AG09309 (cell line): ENCODE measurements at regions not wholly inside any gene's neighbourhood (a gene's known extent, or its start where the extent isn't known, plus 50 kb on each side); places are given as distances from the start of the nearest gene placed in this dataset.

Source experiments
- DNase-seq: peaks from one replicate; pipeline ENCODE4 v3.0.0-alpha.2; 2010; ENCODE audit warnings: low read depth
- H3K4me3 ChIP-seq: 2 replicates; pipeline ENCODE4 v1.5.1; 2011; ENCODE audit warnings: mild to moderate bottlenecking, low read depth, low read length, moderate library complexity; ENCODE audit not compliant: control insufficient read depth
- CTCF ChIP-seq: IDR thresholded peaks from 2 replicates; pipeline ENCODE4 v1.5.1; 2011; ENCODE audit warnings: mild to moderate bottlenecking, low read depth, low read length, inconsistent platforms; ENCODE audit not compliant: insufficient read depth, control insufficient read depth; ENCODE audit errors: missing control alignments

GRCh38 chr5:24351285-24351684 lies 293.5 kb downstream of the CDH10 start:
- H3K4me3 ChIP-seq, result no peak overlapping the region
- DNase-seq, result no peak
- TF ChIP-seq CTCF, result no peak

DNA sequence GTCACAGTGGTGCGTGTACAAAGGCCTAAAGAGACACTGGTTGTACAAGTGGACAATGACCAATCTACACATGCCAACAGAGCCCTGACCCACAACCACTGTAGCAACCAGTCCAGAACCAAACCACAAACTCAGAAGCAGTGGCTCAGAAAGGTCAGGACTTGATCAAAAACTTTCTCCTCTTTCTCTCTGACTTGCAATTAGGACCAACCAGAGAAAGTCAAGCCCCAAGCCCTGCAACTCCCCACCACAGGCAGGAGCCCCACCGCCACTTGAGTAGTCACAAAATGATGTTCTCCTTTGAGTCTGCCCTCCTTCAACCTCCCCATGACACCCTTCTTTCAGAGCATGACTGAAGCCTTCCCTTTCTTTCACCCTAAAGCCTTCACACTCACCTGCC lies 291.8 kb downstream of the CDH10 start:
- no peak for TF ChIP-seq CTCF
- H3K4me3 ChIP-seq, result no peak overlapping the region
- no peak for DNase-seq

DNA sequence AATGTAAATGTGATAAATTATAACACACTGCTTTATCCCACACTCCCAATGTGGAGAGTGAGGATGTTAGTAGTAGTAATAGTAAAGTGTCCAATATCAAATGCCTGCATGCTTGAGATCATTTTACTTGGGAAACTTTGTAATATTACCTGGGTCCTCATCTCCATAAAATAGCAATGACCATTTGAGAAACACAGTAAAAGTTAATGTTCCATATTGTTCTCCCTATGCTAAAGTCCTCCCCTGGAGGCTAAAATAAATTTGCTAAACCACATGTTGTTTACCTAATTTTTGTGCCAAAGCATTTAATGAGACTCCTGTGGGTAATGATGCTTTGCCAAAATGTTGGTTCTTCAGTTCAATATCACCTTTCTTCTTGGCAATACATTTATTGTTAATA lies 291.2 kb downstream of the CDH10 start:
- H3K4me3 ChIP-seq, result no peak overlapping the region
- DNase-seq, result no peak
- no peak for TF ChIP-seq CTCF

DNA sequence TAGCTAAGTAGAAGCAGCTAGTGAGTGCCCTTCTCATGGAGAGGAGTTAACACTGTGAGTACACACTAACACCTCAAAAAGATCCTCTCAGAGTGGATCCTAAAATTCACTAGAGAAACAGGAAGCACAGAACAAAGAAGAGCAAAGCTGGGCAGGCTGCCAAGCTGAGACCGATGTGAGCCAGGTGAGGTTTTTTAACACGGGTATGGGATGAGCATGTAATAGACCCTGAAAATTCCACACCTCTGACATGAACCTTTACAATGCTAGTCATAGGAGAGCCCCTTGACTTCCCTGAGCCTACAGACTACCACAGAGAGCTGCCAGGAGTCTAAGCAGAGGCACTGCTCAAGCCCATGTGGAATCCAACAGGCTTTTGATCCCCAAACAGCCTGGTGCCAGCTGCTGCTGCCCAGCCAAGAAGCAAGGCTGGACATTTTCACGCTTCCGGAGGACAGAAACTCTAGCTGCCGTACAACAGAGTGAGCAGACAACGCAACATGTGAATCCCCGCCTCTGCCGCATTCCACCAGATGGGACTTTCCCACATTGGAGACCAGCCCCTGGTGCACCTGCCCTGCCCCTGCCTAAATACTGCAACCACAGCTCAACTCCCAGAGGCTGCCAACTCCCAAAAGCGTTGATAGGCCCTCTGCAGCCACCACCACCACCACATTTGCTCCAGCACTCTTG lies 280.8 kb downstream of the CDH10 start:
- DNase-seq, result no peak
- no peak for TF ChIP-seq CTCF
- H3K4me3 ChIP-seq, result no peak overlapping the region

GRCh38 chr5:24364711-24365110 lies 280.1 kb downstream of the CDH10 start:
- TF ChIP-seq CTCF, result no peak
- no peak overlapping the region for H3K4me3 ChIP-seq
- DNase-seq, result no peak

DNA sequence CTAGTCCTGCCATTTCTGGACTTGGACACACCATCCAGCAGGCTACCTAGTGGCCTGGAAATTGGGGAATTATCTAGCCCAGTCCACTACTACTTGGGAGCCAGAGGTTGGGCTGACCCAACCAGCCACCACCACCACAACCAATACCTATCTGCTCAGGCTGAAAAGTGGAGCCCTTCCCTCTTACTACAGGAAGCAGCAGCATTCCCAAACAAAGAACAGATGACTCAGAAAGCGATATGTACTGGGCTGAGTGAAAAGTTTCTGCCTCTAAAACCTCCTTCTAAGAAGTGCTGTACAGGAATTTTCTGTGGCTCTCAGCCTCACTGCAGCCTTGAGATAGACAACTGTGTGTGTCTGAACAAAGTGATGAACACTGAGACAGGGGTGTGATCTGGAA lies 279.4 kb downstream of the CDH10 start:
- no peak overlapping the region for H3K4me3 ChIP-seq
- DNase-seq, result no peak
- no peak for TF ChIP-seq CTCF
